AG04450 (cell line): ENCODE measurements at regions not wholly inside any gene's neighbourhood (a gene's known extent, or its start where the extent isn't known, plus 50 kb on each side); places are given as distances from the start of the nearest gene placed in this dataset.

ENCODE experiments used
- CTCF ChIA-PET: fragments of 300-600, 350-600 bp; formaldehyde crosslinking; extraction: SDS; loops from one replicate; lab custom pipeline; 2022; ENCODE audit warnings: antibody characterized with exemption, inconsistent platforms; lab: Charles Lee
- POLR2A ChIA-PET: fragments of 350-600 bp; formaldehyde crosslinking; extraction: SDS; loops from one replicate; lab custom pipeline; 2021; ENCODE audit warnings: antibody characterized with exemption, inconsistent platforms; lab: Yijun Ruan, JAX
- DNase-seq: peaks from one replicate; pipeline ENCODE4 v3.0.0-alpha.2; 2011; ENCODE audit warnings: low read depth, low spot score
- H3K27ac ChIP-seq: one replicate; pipeline ENCODE4 v1.5.1; 2012; ENCODE audit warnings: low read depth, low read length, control low read depth
- H3K27me3 ChIP-seq: one replicate; pipeline ENCODE4 v1.6.0; 2012; ENCODE audit warnings: low read length; ENCODE audit not compliant: control insufficient read depth, insufficient read depth
- H3K4me3 ChIP-seq: 2 replicates; pipeline ENCODE4 v1.5.1; 2011; ENCODE audit warnings: mild to moderate bottlenecking, low read depth, low read length, control low read depth
- H3K9me3 ChIP-seq: 2 replicates; pipeline ENCODE4 v1.5.1; 2012; ENCODE audit warnings: low read length; ENCODE audit not compliant: control insufficient read depth, insufficient read depth
- TF ChIP-seq, protein P1 (sequence below): IDR thresholded peaks from 2 replicates; pipeline ENCODE4 v1.5.1; 2011; ENCODE audit warnings: low read depth, low read length, control low read depth, inconsistent platforms

DNA sequence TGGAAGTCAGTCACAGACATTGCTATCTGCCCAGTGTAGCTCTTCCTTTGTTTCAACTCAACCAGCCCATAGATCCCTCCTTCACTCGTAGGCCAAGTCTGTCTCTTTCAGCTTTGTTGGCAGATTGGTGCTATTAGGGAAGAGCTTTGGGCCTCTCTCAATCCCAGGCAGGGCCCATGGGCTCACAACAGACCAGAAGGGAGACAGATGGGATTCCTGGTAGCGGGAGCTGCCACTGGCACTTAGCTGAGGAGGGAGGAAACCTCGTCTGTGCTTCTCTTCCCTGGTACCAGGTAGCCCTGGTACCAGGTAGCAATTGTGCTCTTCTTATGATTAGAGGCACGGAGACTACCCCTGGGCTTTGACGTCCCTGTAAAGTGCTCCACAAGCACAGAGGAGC is 592.0 kb downstream of the TYW1 start:
- H3K4me3 ChIP-seq: no peak overlapping the region
- no peaks in the 10 kb centered on the region for H3K27me3 ChIP-seq
- peaks cover 24% of the 10 kb centered on the region for H3K9me3 ChIP-seq
- CTCF ChIA-PET: no interaction called here
- no peak overlapping the region for H3K27ac ChIP-seq
- POLR2A ChIA-PET: no interaction called here
- TF ChIP-seq, protein P1, sequence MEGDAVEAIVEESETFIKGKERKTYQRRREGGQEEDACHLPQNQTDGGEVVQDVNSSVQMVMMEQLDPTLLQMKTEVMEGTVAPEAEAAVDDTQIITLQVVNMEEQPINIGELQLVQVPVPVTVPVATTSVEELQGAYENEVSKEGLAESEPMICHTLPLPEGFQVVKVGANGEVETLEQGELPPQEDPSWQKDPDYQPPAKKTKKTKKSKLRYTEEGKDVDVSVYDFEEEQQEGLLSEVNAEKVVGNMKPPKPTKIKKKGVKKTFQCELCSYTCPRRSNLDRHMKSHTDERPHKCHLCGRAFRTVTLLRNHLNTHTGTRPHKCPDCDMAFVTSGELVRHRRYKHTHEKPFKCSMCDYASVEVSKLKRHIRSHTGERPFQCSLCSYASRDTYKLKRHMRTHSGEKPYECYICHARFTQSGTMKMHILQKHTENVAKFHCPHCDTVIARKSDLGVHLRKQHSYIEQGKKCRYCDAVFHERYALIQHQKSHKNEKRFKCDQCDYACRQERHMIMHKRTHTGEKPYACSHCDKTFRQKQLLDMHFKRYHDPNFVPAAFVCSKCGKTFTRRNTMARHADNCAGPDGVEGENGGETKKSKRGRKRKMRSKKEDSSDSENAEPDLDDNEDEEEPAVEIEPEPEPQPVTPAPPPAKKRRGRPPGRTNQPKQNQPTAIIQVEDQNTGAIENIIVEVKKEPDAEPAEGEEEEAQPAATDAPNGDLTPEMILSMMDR: no peak
- DNase-seq: no peak

DNA sequence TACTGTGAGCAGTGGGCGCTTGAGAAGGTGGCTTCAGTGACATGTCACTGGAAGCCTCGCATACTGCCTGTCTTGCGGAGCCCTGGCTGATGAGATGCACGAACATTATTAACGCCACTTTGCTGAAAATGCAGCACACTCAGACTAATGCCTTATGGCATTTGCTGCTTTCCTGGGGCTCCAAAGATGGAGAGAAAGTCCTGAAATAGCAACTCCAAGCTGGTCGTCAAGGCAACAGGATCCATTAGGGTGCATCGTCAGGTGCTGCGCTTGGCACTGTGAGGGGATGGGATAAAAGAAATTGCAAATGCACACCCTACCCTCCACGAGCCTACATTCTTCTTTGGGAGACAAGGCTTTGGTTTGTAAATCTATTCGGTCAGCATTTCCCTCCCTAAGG is 592.5 kb downstream of the TYW1 start:
- no peaks in the 10 kb centered on the region for H3K27me3 ChIP-seq
- no peak for DNase-seq
- H3K9me3 ChIP-seq: peaks cover 26% of the 10 kb centered on the region
- no peak overlapping the region for H3K27ac ChIP-seq
- POLR2A ChIA-PET: no interaction called here
- CTCF ChIA-PET: no interaction called here
- H3K4me3 ChIP-seq: no peak overlapping the region
- TF ChIP-seq, protein P1: no peak

DNA sequence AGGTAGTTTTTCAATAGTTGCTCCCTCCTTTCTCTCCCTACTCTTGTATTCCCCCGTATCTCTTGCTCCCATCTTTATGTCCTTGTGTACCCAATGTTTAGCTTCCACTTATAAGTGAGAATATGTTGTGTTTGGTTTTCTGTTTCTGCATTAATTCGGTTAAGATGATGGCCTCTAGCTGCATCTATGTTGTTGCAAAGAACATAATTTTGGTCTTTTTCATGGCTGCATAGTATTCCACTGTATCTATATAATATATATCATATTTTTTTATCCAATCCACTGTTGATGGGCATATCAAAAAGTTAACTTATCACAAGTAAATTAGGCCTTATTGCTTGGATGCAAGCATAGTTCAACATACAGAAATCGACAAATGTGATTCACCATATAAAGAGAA is 594.0 kb downstream of the TYW1 start:
- POLR2A ChIA-PET: no interaction called here
- Histone ChIP-seq H3K27me3 (no peaks in the 10 kb centered on the region), H3K9me3 (peaks cover 34% of the 10 kb centered on the region), H3K4me3 (no peak overlapping the region), H3K27ac (no peak overlapping the region)
- DNase-seq: no peak
- TF ChIP-seq, protein P1: no peak
- CTCF ChIA-PET: no interaction called here

DNA sequence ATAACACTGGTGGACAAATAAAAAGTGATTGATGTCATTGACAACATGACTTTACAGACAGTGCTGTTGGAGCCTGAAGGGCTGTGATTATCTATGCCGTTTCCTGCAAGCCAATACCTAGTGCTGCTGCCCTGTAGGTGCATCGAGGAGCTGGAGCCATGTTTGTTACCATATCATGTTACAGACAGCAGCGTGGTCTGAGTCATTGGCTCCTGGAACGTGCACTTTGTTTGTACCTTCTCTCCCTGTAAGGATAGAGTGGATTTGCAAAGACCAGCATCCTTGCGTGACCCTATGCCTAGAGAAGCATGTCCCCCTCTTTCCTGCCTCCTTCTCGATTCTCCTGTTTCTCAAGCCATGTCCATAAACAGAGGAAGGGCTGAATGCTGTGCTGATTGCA is 597.2 kb downstream of the TYW1 start:
- Histone ChIP-seq H3K27ac (no peak overlapping the region), H3K27me3 (no peaks in the 10 kb centered on the region), H3K4me3 (no peak overlapping the region), H3K9me3 (peaks cover 33% of the 10 kb centered on the region)
- no peak for DNase-seq
- ChIA-PET CTCF (no interaction called here), POLR2A (no interaction called here)
- TF ChIP-seq, protein P1: no peak

DNA sequence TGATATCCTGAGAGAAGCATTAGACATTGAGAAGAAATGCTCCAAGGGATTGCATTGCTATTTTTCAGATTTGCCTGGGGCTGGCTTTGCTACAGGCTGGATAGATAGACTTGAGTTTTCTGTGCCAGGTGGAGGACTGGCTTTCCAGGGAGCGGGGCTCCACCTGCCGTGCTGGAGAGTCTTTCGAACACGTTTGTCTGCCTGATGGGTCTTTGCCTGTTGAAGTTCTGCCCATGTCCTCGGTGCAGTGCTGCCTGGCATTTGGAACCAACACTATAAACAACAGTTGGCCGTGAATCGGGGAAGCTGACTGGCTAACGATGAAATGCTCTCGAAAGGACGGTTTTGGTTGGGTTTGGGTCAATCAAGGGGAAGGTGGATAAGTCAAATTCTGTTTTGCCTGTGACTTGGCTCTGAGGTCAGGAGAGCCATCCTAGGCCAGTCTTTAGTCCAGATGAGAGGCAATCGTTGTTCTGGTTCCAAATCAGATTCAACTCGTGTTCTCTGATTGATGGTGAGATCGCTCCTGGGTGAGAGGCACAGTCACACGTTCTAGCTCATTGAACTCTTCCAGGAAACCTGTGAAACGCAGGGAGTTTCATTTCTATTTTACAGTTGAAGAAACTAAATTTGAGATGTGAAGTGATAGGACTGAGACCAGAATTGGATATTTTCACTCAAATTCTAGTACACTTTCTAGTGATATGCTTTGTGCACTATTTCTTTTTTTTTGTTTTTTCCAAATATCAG is 599.0 kb downstream of the TYW1 start:
- H3K9me3 ChIP-seq: peaks cover 32% of the 10 kb centered on the region
- H3K4me3 ChIP-seq: no peak overlapping the region
- POLR2A ChIA-PET: no interaction called here
- CTCF ChIA-PET: no interaction called here
- no peak for DNase-seq
- no peaks in the 10 kb centered on the region for H3K27me3 ChIP-seq
- H3K27ac ChIP-seq: no peak overlapping the region
- TF ChIP-seq, protein P1: no peak
